ENCODE measurements at regions not wholly inside any gene's neighbourhood (a gene's known extent, or its start where the extent isn't known, plus 50 kb on each side); places are given as distances from the start of the nearest gene placed in this dataset.
A peak's percentile ranks its signal among the peaks of the same experiment; 100 is the strongest.

DNA sequence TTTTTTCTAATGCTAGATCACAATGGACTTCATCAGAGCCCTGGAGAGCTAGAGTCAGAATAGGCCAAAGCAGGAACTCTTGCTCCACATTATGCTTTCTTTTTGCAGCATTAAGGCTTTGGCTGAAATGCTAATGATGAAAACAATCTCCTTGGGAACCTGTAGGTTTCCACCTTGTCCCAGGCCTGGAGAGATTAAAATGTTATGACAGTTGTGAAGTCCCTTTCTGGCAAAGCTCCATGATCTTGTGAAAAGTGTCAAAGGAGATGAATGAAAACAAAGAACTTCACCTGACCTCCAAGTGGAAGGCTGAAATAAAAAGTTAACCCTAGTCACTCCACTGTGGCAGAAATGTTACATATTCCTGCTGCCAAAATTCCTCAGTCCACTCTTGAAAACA, 64.0 kb upstream of the LRRC1 start:
- H3K27ac ChIP-seq, result no peak overlapping the region
- no peak for TF ChIP-seq ZFX (IDR thresholded peaks at IDR 0.05)
- TF ChIP-seq, protein P1, sequence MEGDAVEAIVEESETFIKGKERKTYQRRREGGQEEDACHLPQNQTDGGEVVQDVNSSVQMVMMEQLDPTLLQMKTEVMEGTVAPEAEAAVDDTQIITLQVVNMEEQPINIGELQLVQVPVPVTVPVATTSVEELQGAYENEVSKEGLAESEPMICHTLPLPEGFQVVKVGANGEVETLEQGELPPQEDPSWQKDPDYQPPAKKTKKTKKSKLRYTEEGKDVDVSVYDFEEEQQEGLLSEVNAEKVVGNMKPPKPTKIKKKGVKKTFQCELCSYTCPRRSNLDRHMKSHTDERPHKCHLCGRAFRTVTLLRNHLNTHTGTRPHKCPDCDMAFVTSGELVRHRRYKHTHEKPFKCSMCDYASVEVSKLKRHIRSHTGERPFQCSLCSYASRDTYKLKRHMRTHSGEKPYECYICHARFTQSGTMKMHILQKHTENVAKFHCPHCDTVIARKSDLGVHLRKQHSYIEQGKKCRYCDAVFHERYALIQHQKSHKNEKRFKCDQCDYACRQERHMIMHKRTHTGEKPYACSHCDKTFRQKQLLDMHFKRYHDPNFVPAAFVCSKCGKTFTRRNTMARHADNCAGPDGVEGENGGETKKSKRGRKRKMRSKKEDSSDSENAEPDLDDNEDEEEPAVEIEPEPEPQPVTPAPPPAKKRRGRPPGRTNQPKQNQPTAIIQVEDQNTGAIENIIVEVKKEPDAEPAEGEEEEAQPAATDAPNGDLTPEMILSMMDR (conservative IDR thresholded peaks at IDR 0.05), result no peak

DNA sequence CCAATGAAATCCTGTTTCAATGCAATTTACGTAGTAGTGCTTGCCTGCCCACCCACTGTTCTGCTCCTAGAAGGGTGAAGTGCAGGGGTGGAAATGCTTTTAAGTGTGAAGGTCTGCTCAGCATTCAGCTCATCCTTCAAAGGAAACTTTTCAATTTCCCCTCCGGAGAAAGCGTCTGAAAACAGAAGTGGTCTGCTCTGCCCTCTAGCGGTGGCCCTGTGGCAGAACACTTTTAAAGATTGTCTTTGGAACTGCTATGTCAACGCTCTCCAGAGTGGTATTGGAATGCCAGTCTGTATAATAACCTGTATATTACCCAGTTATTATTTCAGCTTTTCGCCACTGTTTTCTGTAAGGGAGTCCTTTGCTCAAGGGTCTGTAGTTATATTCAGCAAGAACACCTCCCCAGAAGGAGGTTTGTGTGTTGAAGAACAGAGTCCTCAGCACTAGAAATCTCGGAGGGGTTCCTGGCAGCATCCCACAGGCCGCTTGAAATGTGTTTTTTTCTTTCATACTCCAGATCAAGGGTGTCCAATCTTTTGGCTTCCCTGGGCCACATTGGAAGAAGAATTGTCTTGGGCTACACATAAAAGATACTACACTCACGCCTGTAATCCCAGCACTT, 63.1 kb upstream of the KLHL31 start:
- no peak overlapping the region for H3K27ac ChIP-seq
- TF ChIP-seq ZFX (IDR thresholded peaks at IDR 0.05), result no peak
- TF ChIP-seq, protein P1 (conservative IDR thresholded peaks at IDR 0.05), result peak; percentile 98

DNA sequence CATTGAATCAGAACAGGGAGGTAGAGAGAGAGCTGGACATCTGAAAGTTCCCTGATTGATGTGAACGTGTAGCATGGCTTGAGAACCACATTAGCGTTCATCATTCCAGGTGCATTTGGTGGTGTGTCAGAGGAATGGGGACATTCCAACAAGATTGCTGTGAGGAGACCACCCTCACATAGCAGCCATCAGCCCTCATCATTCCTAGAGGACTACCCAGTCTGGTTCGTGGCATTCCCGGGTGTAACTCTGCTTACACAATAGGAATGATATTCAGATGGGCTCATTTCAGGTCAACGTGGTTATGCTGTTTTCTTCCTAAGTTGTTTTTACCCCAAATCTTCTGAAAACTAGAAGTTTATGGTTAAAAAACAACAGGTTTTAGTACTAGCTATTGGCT, 62.2 kb upstream of the KLHL31 start:
- TF ChIP-seq, protein P1 (conservative IDR thresholded peaks at IDR 0.05), result no peak
- TF ChIP-seq ZFX (IDR thresholded peaks at IDR 0.05), result no peak
- no peak overlapping the region for H3K27ac ChIP-seq

DNA sequence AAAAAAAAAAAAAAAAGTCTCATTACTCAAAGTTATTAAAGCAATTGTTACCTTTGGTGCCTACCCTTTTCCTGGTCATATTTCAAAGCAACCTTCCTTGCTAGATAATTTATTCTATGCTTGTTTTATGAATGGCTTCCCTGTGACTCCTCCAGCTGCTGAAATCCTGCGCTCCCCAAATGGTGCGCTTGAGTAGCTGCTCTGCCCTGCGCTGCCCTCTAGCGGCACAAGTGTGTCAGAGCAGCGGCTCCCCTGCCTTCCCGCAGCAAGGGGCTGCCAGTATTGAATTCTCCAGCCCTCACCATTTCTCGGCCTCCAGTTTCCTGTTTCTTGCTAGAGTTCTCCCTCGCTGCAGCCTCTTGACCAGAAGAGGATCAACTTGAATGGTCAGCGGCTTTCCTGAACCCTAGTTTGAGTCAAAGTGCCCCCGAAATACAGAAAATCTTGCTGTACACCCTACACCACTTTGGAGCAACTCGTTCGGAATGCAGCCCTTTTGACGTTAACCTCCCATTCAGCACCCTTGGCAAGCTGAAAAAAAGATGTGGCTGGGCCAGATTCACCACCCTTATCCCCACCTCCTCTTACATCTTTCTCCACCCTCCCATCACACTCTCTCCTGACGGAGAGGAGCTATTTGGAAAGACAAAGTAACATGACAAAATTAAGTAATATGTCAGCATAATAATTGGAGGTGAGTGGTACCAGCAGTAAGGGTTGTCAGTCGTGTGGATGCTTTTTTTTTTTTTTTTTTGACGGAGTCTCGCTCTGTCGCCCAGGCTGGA, 60.4 kb upstream of the KLHL31 start:
- H3K27ac ChIP-seq, result no peak overlapping the region
- no peak for TF ChIP-seq ZFX (IDR thresholded peaks at IDR 0.05)
- TF ChIP-seq, protein P1 (conservative IDR thresholded peaks at IDR 0.05), result peak; percentile 99

DNA sequence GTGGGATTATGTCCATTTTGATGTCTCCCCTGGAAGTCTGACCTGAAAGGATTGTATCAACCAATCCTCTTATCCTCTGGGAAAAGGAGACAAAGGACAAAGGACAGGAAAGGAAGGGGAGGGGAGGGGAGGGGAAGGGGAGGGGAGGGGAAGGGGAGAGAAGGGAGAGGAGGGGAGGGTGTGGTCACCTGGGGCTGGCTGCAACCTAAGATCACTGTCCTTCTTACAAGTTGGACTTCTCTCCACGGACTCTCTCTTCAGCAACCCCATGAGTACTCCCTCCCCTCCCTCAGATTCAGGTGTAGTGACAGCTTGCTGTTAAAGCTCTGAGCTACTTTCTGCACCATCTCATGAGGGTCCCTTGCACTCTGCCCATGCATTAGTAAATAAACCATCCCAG, 58.9 kb upstream of the KLHL31 start:
- TF ChIP-seq, protein P1 (conservative IDR thresholded peaks at IDR 0.05), result no peak
- TF ChIP-seq ZFX (IDR thresholded peaks at IDR 0.05), result no peak
- no peak overlapping the region for H3K27ac ChIP-seq

DNA sequence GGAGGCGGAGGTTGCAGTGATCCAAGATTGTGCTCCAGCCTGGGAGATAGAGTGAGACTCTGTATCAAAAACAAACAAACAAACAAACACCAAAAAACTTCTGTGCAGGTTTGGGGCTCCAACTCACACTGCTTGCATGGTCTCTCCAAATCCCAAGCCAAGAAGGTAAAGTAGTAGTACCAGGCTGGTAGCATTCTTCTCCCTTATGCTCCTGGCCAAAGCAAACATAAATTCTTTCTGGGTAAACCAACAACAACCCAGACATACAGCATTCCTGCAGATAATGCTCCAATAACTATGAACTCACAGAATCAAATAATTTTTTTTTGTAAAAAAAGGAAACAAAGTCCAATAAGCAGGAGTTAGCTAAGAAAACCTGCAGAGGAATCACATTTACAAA, 57.8 kb upstream of the KLHL31 start:
- H3K27ac ChIP-seq, result peak overlapping the region; percentile 38

DNA sequence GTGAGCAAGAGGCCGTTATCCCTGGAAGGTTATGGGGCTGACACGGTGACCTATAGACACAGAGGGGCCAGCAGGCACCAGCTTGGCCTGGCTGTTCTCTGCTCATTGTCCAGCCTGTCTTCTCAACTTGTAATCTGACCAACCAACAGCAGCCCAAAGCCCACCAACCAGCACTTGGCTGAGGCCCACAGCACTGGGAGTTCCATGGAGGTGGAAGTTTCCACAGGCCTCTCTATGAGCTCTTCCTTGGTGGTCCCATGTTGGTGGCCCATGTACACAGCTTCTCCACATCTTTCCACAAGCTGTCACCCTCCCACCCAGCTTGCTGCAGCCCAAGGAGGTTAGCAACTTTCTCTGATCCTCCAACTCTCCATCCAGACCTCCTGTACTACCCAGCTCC, 56.2 kb upstream of the KLHL31 start:
- no peak overlapping the region for H3K27ac ChIP-seq
- TF ChIP-seq, protein P1 (conservative IDR thresholded peaks at IDR 0.05), result no peak
- no peak for TF ChIP-seq ZFX (IDR thresholded peaks at IDR 0.05)

More for the DNA sequence above, 57.8 kb upstream of the KLHL31 start:
- TF ChIP-seq, protein P1 (conservative IDR thresholded peaks at IDR 0.05), result no peak
- TF ChIP-seq ZFX (IDR thresholded peaks at IDR 0.05), result no peak

All from C4-2B (cell line).